ENCODE measurements at regions not wholly inside any gene's neighbourhood (a gene's known extent, or its start where the extent isn't known, plus 50 kb on each side); places are given as distances from the start of the nearest gene placed in this dataset.

GRCh38 chr18:6565815-6566081, 151.0 kb upstream of the L3MBTL4 start:
- TF ChIP-seq CTCF (IDR thresholded peaks at IDR 0.05) (no peak), TP53 (CRISPR knock-in tag; IDR thresholded peaks at IDR 0.05) (no peak), ATF1 (CRISPR knock-in tag; IDR thresholded peaks at IDR 0.05) (no peak), TEAD1 (CRISPR knock-in tag; IDR thresholded peaks at IDR 0.05) (no peak), ZNF396 (CRISPR knock-in tag; IDR thresholded peaks at IDR 0.05; ENCODE audit: borderline replicate concordance) (no peak), MAX (CRISPR knock-in tag; IDR thresholded peaks at IDR 0.05) (no peak), ZNF232 (CRISPR knock-in tag; IDR thresholded peaks at IDR 0.05) (no peak), ZNF512 (CRISPR knock-in tag; IDR thresholded peaks at IDR 0.05; ENCODE audit: borderline replicate concordance) (no peak)
